HEK293T (cell line): ENCODE measurements at regions not wholly inside any gene's neighbourhood (a gene's known extent, or its start where the extent isn't known, plus 50 kb on each side); places are given as distances from the start of the nearest gene placed in this dataset.
"Not testable (repeated sequence)": the region's sequence is repeated elsewhere in the genome, so short reads cannot be mapped to it uniquely, and the experiment has no call there.

Experiments
- ARNT ChIP-seq: fragments of 450-650 bp; IDR thresholded peaks from 2 replicates; pipeline ENCODE4 v1.6.1; 2017; ENCODE audit warnings: mild to moderate bottlenecking
- BHLHE40 ChIP-seq: fragments of 450-650 bp; IDR thresholded peaks from 2 replicates; pipeline ENCODE4 v1.6.1; 2016; ENCODE audit warnings: mild to moderate bottlenecking, moderate library complexity, borderline replicate concordance
- FOXM1 ChIP-seq: fragments of 450-650 bp; IDR thresholded peaks from 2 replicates; pipeline ENCODE4 v1.6.1; 2017; ENCODE audit warnings: mild to moderate bottlenecking, borderline replicate concordance
- L3MBTL2 ChIP-seq: fragments of 450-650 bp; conservative IDR thresholded peaks from 2 replicates; pipeline ENCODE4 v1.6.1; 2016; ENCODE audit warnings: mild to moderate bottlenecking
- NFRKB ChIP-seq: fragments of 450-650 bp; IDR thresholded peaks from 2 replicates; pipeline ENCODE4 v1.6.1; 2016; ENCODE audit warnings: mild to moderate bottlenecking, moderate library complexity
- SP1 ChIP-seq: fragments of 450-650 bp; IDR thresholded peaks from 2 replicates; pipeline ENCODE4 v1.6.1; 2017
- SUZ12 ChIP-seq: fragments of 450-650 bp; IDR thresholded peaks from 2 replicates; pipeline ENCODE4 v1.6.1; 2016; ENCODE audit warnings: mild to moderate bottlenecking
- TARDBP ChIP-seq: fragments of 450-650 bp; IDR thresholded peaks from 2 replicates; pipeline ENCODE4 v1.6.1; 2016

DNA sequence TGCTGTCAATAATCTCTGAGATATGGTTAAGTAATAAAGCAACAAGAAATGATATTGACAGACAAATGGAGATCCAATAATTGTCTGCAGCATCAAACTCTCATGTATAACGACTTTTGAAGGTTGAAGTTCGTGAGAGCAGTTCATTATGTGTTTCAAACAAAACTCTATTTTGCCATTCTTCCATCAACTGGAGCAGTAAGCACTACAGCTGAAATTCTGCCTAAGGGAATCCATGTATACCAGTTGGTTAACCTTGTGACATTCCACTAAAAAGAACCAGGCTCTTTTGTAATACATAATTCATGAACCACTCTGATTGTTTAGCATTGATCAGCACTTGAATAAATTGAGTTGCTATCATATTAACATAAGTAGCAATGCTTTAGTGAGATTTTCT lies 311.6 kb downstream of the PCDH11X start:
- TF ChIP-seq L3MBTL2, TARDBP, BHLHE40, NFRKB, SUZ12, SP1, ARNT, FOXM1: not testable (repeated sequence)
